ENCODE measurements at regions not wholly inside any gene's neighbourhood (a gene's known extent, or its start where the extent isn't known, plus 50 kb on each side); places are given as distances from the start of the nearest gene placed in this dataset.

DNA sequence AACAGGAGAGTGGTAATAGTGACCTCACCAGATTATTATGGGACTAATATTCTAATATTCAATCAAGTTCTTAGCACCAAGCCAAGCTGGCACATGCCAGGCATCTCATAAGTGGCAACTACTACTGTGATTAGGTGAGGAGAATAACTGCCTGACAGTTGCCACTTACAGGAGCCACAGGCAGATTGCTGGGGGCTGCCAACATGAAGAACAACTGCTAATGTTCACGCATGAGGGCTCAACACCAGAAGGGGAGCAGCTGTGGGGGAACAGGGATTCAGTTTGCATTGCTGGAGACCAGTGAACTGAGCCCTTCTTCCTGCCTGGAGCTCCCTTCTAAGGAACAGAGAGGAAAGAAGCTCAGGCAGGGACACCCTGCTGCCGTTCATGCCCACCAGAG lies 504.5 kb downstream of the FOXO1 start:
- TF ChIP-seq, protein P1, sequence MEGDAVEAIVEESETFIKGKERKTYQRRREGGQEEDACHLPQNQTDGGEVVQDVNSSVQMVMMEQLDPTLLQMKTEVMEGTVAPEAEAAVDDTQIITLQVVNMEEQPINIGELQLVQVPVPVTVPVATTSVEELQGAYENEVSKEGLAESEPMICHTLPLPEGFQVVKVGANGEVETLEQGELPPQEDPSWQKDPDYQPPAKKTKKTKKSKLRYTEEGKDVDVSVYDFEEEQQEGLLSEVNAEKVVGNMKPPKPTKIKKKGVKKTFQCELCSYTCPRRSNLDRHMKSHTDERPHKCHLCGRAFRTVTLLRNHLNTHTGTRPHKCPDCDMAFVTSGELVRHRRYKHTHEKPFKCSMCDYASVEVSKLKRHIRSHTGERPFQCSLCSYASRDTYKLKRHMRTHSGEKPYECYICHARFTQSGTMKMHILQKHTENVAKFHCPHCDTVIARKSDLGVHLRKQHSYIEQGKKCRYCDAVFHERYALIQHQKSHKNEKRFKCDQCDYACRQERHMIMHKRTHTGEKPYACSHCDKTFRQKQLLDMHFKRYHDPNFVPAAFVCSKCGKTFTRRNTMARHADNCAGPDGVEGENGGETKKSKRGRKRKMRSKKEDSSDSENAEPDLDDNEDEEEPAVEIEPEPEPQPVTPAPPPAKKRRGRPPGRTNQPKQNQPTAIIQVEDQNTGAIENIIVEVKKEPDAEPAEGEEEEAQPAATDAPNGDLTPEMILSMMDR (IDR thresholded peaks at IDR 0.05), result no peak
- Mint-ChIP-seq H3K27ac (ENCODE audit: unreplicated experiment) (no peak overlapping the region), H3K27me3 (ENCODE audit: unreplicated experiment) (peaks cover 6% of the 10 kb centered on the region), H3K9me3 (ENCODE audit: unreplicated experiment) (no peaks in the 10 kb centered on the region), H3K4me1 (ENCODE audit: unreplicated experiment) (peaks cover 21% of the 10 kb centered on the region), H3K4me3 (ENCODE audit: unreplicated experiment) (no peak overlapping the region), H3K36me3 (ENCODE audit: unreplicated experiment) (no peaks in the 10 kb centered on the region)
- no peak for DNase-seq (ENCODE audit: extremely low spot score, unreplicated experiment)

- Mint-ChIP-seq H3K4me3 (ENCODE audit: unreplicated experiment) (no peak overlapping the region), H3K27me3 (ENCODE audit: unreplicated experiment) (peaks cover 6% of the 10 kb centered on the region), H3K36me3 (ENCODE audit: unreplicated experiment) (no peaks in the 10 kb centered on the region)
Observed at GRCh38 chr13:40163066-40164000, 503.1 kb downstream of the FOXO1 start.

GRCh38 chr13:40164133-40164532 lies 502.3 kb downstream of the FOXO1 start:
- H3K4me1 Mint-ChIP-seq (ENCODE audit: unreplicated experiment), result peaks cover 21% of the 10 kb centered on the region
- no peak overlapping the region for H3K27ac Mint-ChIP-seq (ENCODE audit: unreplicated experiment)
- TF ChIP-seq, protein P1 (IDR thresholded peaks at IDR 0.05), result no peak
- H3K36me3 Mint-ChIP-seq (ENCODE audit: unreplicated experiment), result no peaks in the 10 kb centered on the region
- no peak overlapping the region for H3K4me3 Mint-ChIP-seq (ENCODE audit: unreplicated experiment)
- peaks cover 12% of the 10 kb centered on the region for H3K27me3 Mint-ChIP-seq (ENCODE audit: unreplicated experiment)
- DNase-seq (ENCODE audit: extremely low spot score, unreplicated experiment), result no peak
- no peaks in the 10 kb centered on the region for H3K9me3 Mint-ChIP-seq (ENCODE audit: unreplicated experiment)

More at GRCh38 chr13:40163066-40164000, 503.1 kb downstream of the FOXO1 start:
- TF ChIP-seq, protein P1 (IDR thresholded peaks at IDR 0.05), result no peak
- Mint-ChIP-seq H3K9me3 (ENCODE audit: unreplicated experiment) (no peaks in the 10 kb centered on the region), H3K27ac (ENCODE audit: unreplicated experiment) (no peak overlapping the region), H3K4me1 (ENCODE audit: unreplicated experiment) (peaks cover 21% of the 10 kb centered on the region)
- DNase-seq (ENCODE audit: extremely low spot score, unreplicated experiment), result no peak

GRCh38 chr13:40165316-40165932 lies 501.0 kb downstream of the FOXO1 start:
- Mint-ChIP-seq H3K4me1 (ENCODE audit: unreplicated experiment) (peaks cover 21% of the 10 kb centered on the region), H3K27ac (ENCODE audit: unreplicated experiment) (no peak overlapping the region), H3K36me3 (ENCODE audit: unreplicated experiment) (no peaks in the 10 kb centered on the region), H3K9me3 (ENCODE audit: unreplicated experiment) (no peaks in the 10 kb centered on the region), H3K27me3 (ENCODE audit: unreplicated experiment) (peaks cover 21% of the 10 kb centered on the region), H3K4me3 (ENCODE audit: unreplicated experiment) (no peak overlapping the region)
- TF ChIP-seq, protein P1 (IDR thresholded peaks at IDR 0.05), result no peak
- no peak for DNase-seq (ENCODE audit: extremely low spot score, unreplicated experiment)

DNA sequence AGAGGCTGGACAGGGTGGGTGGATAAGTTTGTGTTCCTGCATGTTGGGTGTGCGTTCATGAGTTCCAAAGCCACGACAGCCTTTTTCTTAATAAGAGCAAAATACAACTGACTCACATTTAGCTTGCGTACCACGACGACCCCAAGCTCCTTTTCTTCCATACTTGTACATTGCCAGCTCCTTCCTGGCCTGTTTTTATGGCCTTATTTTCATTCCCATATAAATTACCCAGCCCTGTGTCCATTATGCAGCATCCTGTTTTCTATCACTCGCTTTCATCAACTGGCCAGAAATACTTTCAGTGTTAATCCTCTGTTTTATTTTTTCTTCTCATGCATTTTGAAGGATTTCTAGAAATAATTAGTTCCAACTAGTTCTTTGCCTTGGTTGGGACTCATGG lies 499.1 kb downstream of the FOXO1 start:
- H3K4me3 Mint-ChIP-seq (ENCODE audit: unreplicated experiment), result no peak overlapping the region
- H3K9me3 Mint-ChIP-seq (ENCODE audit: unreplicated experiment), result no peaks in the 10 kb centered on the region
- TF ChIP-seq, protein P1 (IDR thresholded peaks at IDR 0.05), result no peak
- no peak overlapping the region for H3K27ac Mint-ChIP-seq (ENCODE audit: unreplicated experiment)
- peaks cover 21% of the 10 kb centered on the region for H3K27me3 Mint-ChIP-seq (ENCODE audit: unreplicated experiment)
- no peaks in the 10 kb centered on the region for H3K36me3 Mint-ChIP-seq (ENCODE audit: unreplicated experiment)
- DNase-seq (ENCODE audit: extremely low spot score, unreplicated experiment), result no peak
- peaks cover 16% of the 10 kb centered on the region for H3K4me1 Mint-ChIP-seq (ENCODE audit: unreplicated experiment)
